Pulmonary artery endothelial cell (primary cell): ENCODE measurements at regions not wholly inside any gene's neighbourhood (a gene's known extent, or its start where the extent isn't known, plus 50 kb on each side); places are given as distances from the start of the nearest gene placed in this dataset.
"Not testable (repeated sequence)": the region's sequence is repeated elsewhere in the genome, so short reads cannot be mapped to it uniquely, and the experiment has no call there.

Experiments
- DNase-seq: peaks from one replicate; pipeline ENCODE4 v3.0.0-alpha.2; 2011; ENCODE audit warnings: low read depth, low spot score

DNA sequence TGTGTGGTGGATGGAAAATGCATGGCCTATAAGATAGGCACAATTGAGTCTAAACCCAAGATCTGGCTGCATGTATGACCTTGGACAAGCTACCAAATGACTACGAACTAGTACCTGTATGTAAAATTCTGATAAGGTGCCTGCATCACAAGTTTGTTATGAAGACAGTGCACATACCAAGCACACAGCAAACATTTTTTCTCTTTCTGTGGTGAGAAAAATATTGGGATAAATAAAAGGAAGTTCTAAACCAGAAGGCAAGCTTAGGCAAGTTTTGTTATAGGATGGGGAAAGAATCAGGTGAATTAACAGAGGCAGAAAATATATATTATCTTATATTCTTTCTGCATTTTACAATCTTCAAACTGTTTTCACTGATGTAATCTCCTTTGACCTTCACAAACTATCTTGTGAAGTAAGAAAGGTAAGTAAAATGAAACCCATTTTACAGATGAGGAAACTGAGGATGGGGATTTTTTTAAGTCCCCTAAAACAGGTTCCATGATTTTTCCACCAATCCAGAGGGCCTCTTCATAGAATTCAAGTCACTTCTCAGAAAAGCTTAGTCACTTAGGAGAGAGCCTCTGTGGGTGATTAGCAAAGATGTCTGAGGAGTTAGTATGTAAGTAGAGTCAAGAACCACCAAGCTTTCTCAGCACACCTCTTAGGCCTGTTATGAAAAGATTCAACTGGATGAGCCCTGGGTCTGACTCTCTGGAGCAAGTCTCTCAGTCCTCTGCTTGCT lies 132.0 kb upstream of the RAP1B start:
- no peak for DNase-seq

DNA sequence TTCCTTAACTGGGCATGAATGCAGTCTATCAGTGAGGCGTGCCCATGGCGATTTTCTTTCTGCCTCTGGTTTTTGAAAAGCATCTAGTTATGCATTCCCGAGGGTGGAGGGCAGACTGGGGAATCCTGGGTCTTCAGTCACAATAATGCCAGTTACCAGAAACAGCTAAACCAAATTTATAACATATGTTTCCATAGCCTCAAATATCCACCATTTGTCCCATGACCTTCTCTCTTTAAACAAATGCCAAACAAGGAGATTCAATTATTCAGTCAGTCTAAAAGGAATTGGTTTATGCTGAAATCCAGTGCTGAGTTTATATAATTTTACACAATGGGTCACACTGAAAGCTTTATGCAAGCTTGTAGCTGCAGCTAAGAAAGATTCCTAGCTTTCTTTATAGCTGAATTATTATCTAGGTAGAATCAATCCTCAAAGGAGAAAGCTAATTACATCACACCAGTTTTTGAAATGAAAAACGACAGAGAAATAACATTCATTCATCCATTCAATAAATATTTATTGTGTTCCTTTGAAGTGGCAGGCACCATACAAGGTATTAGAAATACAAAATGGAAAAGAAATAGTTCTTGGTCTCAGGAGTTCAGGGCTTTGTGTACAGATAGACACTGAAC lies 131.3 kb upstream of the RAP1B start:
- no peak for DNase-seq

DNA sequence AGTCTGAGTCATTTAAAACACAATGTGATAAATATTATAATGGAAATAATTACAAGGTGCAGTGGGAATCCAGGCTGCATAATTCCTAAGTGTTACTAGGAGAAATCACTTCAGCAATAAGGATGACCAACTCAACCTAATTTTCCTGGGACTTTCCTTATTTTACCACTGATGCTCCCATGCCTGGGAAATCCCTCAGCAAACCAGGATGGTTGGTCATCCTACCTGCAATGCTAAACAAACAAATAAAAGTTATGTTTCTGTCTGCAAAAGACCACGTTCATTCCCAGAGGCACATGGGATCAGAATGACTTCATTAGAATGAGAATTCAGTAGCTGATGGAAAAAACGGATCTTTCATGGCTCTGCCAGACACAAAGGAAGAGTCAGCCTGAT lies 130.8 kb upstream of the RAP1B start:
- DNase-seq: no peak

DNA sequence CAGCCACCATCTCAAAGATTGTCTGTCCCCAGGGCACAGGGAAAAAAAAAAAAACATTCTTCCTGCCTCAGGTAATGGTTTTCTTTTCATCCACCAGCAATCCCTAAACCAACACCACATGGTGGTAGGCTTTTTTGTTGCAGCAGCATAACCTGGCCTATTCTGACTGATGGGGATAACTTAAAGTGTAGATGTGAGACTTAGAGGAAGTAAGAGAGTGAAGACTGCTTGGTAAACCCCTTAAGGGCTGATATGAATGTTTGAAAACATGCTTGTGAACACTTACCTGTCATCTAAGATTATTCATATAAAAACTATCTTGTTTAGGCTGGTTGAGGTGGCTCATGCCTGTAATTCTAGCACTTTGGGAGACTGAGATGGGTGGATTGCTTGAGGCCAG lies 130.2 kb upstream of the RAP1B start:
- no peak for DNase-seq

DNA sequence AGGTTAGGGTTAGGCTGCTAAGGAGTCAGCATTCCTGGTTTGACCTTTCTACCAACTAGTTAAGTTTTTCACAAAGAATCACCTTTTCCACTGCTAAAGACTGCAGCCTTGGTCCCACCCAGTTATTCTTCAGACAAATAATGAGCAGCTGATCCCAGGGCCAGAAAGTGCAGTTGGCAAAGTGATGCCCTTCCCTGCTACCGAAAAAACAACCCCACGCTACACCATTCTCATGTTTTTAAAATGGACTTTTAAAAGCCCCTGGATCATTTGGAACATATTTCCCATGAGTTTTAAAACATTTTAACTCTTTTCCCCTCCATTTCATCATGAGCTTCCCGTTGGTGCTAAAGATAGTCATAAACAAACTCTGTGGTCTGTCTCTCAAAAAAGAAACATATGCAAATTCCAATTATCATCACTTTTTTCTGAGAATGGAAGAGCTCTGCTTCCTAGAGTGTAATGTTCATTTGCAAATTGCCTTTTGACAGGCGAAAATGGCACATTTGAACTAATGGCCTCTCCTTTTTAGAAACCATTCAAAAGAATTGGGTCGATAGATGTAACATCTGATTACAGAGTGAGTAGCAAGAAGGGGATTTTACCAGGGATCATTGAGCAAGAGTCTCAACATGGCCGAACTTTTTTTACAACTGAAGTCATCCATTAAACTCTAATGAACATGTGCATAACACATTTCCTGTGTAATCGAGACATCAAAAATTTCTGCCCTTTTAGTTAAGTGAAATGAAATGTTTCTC lies 129.3 kb upstream of the RAP1B start:
- no peak for DNase-seq

DNA sequence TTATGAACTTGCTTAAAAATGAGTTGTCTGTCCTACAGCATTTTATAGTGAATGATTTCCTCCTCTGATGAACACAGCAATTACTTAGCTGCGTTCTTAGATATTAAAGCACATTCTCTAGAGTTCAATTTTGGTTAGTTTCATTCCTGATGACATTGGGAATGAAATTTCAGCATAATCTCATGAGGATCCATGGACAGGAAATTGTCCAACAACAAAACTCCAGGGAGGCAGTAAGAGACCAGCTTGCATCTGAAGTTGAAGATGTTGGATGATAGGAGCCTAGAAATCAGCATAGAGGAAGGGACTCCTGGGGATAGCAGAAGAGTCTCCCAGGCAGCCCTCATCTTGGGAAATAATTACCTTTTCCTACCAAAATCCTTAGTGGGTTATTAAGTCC lies 128.7 kb upstream of the RAP1B start:
- DNase-seq: no peak

DNA sequence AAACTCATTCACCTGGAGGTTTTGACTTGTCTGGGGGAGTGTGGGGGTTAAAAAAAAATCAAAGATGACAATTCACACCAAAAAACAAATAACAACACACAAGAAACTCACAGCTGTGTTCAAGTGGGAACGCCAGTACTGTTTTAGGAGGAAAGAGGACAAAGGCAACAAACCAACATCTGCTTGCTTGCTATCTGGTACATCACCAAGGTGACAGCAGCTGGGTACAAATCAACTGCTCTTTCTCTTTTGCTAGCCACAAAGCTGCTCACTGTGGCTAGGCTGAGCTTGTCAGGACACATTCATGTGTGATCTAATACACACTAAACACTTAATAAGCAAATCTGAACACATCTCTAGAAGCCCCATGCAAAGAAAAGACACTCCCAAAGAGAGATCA lies 128.0 kb upstream of the RAP1B start:
- DNase-seq: no peak

DNA sequence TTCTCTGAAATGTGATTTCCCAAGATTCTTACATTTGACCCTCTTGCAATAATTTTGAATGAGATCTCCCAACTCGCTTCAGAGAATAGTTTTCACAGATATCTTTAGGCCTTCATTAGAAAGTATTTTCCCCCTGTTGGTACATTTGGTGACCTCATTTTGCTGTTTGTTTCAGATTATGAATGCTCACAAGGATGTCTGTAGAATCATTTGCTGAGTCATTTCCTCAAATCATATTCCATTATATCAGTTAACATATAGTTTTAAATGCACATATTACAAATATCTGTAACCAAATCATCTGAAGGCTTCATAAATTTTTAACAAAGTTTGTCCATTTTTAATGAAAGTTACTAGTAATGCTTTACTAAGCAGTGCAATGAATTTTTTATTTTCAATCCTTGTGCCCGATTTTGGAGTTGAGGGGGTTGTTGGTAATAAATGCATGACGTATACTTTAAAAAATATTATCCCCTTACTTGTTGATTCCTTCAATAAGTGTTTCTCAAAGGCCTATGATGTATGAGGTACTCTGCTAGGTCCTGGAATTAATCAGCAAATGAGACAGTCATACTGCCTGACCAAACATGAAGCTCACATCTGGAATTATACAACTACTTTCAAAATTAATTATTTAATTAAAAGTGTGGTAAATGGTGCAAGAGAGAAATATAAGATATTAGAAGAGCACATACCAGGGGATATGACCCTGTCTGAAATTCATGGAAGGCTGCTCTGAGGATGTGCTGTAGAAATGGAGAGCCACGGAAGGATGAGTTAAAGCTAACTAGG lies 126.9 kb upstream of the RAP1B start:
- DNase-seq: no peak

DNA sequence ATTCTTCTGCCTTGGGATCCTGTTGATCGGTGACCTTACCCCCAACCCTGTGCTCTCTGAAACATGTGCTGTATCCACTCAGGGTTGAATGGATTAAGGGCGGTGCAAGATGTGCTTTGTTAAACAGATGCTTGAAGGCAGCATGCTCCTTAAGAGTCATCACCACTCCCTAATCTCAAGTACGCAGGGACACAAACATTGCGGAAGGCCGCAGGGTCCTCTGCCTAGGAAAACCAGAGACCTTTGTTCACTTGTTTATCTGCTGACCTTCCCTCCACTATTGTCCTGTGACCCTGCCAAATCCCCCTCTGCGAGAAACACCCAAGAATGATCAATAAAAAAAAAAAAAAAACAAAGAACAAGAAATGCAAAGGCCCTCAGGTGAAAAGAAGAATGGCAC lies 126.1 kb upstream of the RAP1B start:
- DNase-seq: not testable (repeated sequence)

DNA sequence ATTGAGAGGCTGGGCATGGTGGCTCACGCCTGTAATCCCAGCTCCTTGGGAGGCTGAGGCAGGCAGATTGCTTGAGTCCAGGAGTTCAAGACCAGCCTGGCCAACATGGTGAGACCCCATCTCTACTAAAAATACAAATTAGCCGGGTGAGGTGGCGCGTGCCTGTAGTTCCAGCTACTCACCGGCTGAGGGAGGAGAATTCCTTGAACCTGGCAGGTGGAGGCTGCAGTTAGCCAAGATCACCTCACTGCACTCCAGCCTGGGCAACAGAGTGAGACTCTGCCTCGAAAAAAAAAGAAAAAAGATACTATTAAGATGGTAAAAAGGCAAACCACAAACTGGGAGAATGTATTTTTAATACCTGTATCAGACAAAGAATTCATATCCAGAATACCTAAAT lies 124.2 kb upstream of the RAP1B start:
- not testable (repeated sequence) for DNase-seq

DNA sequence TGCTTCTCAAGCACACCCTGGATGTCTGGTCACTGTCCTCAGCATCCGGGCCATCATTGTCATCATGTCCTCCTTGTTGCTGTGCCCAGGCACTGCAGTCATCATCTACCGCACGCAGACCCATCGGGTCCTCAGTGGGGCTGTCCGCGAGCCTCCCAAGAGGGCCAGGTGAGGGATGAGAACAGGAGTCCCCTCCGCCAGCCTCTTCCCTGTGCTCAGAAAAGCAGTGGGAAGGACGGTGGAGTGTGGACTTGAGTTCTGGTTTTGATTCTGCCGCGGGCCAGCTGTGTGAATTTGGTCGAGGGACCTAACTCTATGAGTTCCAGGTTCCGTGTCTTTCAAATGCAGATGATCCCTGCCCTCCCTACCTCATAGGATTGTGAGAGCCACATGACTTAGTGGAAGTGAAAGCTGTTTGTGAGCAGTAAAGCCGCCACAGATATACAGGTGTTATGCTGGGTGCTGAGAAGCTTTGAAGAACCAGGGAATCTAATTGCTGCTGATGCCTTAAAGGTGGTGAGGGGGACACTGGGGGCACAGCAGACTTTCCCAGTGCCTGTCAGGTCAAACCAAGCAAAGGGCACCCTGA lies 122.9 kb upstream of the RAP1B start:
- DNase-seq: no peak

DNA sequence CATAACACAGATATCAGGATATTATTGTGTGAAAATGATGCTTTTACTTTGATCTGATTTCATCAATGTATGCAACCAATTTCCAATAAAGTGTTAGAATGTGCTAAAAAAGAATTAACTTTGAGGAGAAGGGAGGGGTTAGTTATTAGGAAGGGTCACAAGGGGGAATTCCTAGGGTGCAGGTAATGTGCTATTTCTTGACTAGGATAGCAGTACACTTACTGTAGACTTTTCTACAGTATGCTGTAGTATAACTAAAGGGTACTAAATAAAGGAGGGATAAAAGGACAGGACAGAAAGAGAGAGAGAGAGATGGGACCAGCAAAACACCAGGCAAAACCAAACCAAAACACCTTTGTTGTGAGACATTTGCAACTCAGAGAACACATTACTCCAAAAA lies 121.4 kb upstream of the RAP1B start:
- no peak for DNase-seq

DNA sequence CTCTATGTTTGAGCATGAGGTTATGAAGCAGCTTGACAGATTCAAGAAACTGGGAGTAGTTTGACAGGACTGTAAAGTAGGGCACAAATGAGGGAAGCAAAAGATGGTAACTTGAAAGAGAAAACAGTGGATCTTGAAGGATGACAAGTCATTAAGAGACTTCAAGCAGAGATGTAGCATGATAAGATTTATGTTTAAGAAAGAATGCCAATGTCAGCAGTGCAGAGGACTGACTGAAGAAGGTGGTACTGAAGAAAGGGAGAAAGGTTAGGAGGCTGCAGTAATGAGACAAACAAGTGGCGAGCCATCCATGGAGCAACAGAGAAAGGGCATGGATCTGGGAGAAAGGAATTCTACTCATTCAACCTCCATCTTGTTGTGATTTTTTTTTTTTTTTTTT lies 120.2 kb upstream of the RAP1B start:
- no peak for DNase-seq

DNA sequence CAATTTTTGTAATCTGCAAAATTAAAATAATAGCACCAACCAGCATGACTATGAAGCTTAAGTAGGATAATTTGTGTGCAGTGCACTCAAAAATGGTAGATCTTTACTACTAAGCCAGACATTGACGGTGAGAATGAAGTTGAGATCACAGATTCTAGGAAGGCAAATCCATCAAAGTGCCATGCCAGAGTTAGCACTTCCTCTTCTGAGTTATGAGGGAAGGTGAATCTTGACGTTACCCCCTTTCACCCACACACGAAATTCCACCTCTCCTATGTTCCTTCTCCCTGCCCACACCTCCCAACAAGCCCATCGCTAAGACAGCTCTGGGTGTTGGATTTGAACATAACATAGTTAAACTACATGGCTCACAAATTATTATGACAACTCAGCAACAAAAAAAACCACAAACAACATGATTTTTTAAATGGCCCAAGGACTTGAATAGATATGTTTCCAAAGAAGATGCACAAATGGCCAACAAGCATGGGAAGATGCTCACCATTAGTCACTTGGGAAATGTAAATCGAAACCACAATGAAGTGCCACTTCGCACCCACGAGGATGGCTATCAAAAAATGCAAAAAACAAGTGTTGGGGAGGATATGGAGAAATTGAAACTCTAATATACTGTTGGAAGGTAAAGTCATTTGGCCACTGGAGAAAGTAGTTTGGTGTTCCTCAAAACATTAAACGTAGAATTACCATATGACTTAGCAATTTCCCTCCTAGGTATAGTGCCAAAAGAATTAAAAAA lies 119.3 kb upstream of the RAP1B start:
- DNase-seq: no peak

DNA sequence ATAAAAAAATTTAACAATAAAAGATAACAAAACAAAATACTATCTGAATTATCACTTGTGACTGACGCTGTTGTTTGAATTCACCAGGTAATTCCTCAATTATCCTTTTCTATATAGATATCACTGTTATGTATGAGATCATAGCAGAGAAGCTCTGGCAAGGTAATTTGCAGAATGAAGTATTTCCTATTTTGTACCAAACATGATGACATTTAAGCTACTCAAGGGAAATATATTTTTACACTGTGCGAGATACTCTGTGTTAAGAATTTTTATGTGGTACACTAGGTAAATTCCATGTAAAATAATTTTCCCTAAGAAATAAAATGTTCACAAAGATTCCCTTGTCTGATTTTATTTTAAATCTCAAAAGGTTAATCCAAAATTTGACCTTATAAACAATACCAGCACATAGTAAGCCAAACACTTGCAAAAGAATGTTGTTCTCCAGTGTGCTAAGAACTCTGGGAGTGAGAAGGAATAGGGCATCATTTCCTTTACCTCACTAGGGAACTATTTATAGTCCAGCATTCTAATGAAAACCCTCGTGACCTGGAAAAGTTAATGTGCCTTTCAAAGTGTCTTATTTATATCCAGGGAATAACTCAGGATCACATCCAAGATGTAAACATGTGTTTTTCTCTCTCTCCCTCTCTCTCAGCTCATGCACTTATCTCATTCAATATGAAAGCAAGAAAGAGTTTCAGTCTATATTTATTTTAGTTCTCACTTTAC lies 115.2 kb upstream of the RAP1B start:
- peak; percentile 39 for DNase-seq

DNA sequence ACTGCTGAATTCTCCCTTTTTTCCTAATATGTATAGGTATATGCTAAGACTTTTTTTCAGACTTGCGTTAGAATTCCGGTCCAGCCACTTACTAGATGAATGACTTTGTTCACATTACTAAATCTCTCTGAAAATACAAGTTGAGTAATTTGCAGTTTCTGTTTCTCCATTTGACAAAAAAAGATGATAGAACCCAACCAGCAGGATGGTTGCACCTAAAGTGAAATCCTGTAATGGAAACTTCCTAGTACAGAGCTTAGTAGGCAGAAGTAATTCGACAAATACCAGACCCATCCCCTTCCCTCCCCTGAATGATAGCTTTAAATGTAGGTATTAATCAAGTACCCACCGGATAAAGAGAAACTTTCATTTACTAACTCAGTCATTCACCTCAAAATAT lies 113.6 kb upstream of the RAP1B start:
- no peak for DNase-seq

DNA sequence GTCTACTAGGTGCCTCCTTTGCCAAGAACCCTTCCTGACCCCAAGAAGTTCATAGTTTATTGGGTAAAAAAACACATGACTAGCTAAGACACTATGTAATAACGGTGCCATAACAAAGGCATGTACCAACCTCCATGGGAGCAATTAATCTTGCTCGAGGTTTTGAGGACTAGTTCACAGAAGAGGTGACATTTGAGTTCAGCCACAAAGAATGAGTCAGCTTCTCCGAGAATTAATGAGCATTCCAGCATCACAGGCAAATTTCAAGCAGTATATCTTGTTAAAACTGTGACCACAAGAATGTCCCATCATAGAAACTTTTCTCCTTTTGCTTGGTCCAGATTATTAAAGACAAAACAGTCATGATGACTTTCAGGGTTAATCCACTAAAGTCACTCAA lies 113.0 kb upstream of the RAP1B start:
- DNase-seq: no peak

DNA sequence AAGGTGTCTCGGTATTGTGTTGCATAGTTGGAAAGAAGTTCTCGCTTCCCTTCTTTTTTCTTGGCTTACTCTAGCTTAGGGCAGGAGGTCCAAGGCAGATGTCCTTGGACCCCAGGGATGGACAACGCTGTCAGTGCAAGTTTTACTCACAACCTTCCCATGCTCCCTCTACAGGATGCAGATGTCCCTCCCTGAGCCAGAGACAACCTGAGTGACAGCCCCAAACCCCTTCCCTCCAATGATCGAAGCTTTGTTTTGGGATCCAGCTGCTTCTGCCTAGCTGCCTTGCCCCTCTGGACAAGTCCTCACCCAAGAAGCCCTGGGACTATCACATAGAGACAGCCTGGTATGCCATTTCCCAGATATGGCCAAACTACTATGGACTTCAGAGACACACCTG lies 112.0 kb upstream of the RAP1B start:
- no peak for DNase-seq

DNA sequence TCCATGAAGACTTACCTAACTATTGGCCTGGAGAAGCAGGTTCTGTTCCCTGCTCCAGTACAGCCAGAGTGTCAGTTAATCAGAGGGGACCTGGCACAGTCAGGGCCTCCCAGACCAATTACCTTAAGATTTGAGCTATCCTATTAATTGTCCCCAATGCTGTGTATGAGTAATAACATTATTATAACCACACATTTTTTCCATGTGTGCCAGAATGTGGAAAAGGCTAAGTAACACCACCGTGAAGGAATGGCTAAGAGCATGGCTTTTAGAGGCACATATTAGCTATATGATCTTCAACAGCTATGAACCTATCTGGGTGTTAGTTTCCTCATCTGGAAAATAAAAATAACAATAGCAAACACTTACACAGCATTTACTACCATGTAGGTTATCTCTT lies 111.1 kb upstream of the RAP1B start:
- DNase-seq: no peak

DNA sequence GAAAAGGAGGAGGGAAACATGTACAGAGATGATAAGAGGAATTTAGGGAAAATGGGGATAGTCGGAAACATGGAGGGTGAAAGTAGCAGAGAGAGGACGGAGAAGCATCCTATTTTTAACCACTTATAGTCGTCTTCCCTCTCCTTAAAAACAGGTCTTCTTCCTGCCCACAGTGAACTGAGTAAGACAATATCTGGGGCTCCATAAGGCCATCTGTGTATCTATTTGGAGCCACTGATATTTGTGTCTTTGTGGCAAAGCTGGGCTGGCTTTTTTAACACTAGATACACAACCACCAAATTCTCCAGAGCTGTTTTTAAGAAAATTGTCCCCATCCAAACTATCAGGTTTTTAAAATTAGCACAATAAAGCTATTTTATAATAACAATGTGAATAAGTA lies 109.5 kb upstream of the RAP1B start:
- no peak for DNase-seq
